ENCODE measurements at regions not wholly inside any gene's neighbourhood (a gene's known extent, or its start where the extent isn't known, plus 50 kb on each side); places are given as distances from the start of the nearest gene placed in this dataset.

GRCh38 chrX:44693255-44693654, 150.6 kb upstream of the DUSP21 start (continued):
- TF ChIP-seq CHD7 (IDR thresholded peaks at IDR 0.05; ENCODE audit: insufficient replicate concordance, low read length) (no peak), SIN3A (conservative IDR thresholded peaks at IDR 0.05 in 1 of 2, IDR thresholded peaks at IDR 0.05 in 1 of 2; ENCODE audit: low read depth in 1 of 2, low read length in 2 of 2) (no peak)
